Panc1 (cell line): ENCODE measurements at regions not wholly inside any gene's neighbourhood (a gene's known extent, or its start where the extent isn't known, plus 50 kb on each side); places are given as distances from the start of the nearest gene placed in this dataset.

Experiments
- CTCF ChIP-seq: fragments of 450-650 bp; IDR thresholded peaks from 2 replicates; pipeline ENCODE4 v1.5.1; 2017; ENCODE audit warnings: mild to moderate bottlenecking
- POLR2AphosphoS5 ChIP-seq: IDR thresholded peaks from 2 replicates; pipeline ENCODE4 v1.6.1; 2012; ENCODE audit warnings: mild to moderate bottlenecking, low read depth, low read length, moderate library complexity
- REST ChIP-seq, 2 experiments: IDR thresholded peaks; 2 replicates each; pipeline ENCODE4 v1.6.1; 2011 to 2012; ENCODE audit warnings: low read depth in 2 of 2, control low read depth in 1 of 2, low read length in 1 of 2, mild to moderate bottlenecking in 1 of 2, moderate library complexity in 1 of 2; ENCODE audit not compliant: insufficient read depth in 1 of 2
- SIN3A ChIP-seq: IDR thresholded peaks from 2 replicates; pipeline ENCODE4 v1.6.1; 2012; ENCODE audit warnings: low read depth, mild to moderate bottlenecking, low read length, moderate library complexity, borderline replicate concordance; ENCODE audit not compliant: insufficient read depth
- TCF7L2 ChIP-seq: IDR thresholded peaks from 2 replicates; pipeline ENCODE4 v1.6.1; 2011; ENCODE audit warnings: mild to moderate bottlenecking, low read depth, low read length, inconsistent platforms

GRCh38 chr2:78568782-78569373, 456.6 kb upstream of the REG3G start:
- TF ChIP-seq CTCF (no peak), POLR2AphosphoS5 (no peak), REST (IDR thresholded peaks at IDR 0.05; ENCODE audit: insufficient read depth in 1 of 2, low read depth in 2 of 2, low read length in 1 of 2) (no peak), TCF7L2 (no peak), SIN3A (no peak)
